ENCODE measurements at regions not wholly inside any gene's neighbourhood (a gene's known extent, or its start where the extent isn't known, plus 50 kb on each side); places are given as distances from the start of the nearest gene placed in this dataset.
"Not testable (repeated sequence)": the region's sequence is repeated elsewhere in the genome, so short reads cannot be mapped to it uniquely, and the experiment has no call there.

- TF ChIP-seq, protein P1, sequence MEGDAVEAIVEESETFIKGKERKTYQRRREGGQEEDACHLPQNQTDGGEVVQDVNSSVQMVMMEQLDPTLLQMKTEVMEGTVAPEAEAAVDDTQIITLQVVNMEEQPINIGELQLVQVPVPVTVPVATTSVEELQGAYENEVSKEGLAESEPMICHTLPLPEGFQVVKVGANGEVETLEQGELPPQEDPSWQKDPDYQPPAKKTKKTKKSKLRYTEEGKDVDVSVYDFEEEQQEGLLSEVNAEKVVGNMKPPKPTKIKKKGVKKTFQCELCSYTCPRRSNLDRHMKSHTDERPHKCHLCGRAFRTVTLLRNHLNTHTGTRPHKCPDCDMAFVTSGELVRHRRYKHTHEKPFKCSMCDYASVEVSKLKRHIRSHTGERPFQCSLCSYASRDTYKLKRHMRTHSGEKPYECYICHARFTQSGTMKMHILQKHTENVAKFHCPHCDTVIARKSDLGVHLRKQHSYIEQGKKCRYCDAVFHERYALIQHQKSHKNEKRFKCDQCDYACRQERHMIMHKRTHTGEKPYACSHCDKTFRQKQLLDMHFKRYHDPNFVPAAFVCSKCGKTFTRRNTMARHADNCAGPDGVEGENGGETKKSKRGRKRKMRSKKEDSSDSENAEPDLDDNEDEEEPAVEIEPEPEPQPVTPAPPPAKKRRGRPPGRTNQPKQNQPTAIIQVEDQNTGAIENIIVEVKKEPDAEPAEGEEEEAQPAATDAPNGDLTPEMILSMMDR (IDR thresholded peaks at IDR 0.05), result not testable (repeated sequence)
- not testable (repeated sequence) for TF ChIP-seq POLR2A (IDR thresholded peaks at IDR 0.05); POLR2AphosphoS5 (IDR thresholded peaks at IDR 0.05; ENCODE audit: insufficient read depth in 1 of 2, low read depth in 1 of 2)
Measured at GRCh38 chr4:3618341-3618740, 86.1 kb upstream of the LRPAP1 start.
